IMR-90 (cell line): ENCODE measurements at regions not wholly inside any gene's neighbourhood (a gene's known extent, or its start where the extent isn't known, plus 50 kb on each side); places are given as distances from the start of the nearest gene placed in this dataset.

ENCODE experiments used
- ATAC-seq: fragments of 200-7000 bp; cut with Tn5 transposase; 2 replicates; pipeline ENCODE4 v1.9.1; 2020; ENCODE audit warnings: low read depth, mild to moderate bottlenecking, moderate library complexity
- BruUV-seq: library from RNA; stranded (reverse); fragments of 400-500 nt; replicated peaks from 2 replicates; lab custom pipeline; 2021; lab: Mats Ljungman, UMichigan
- CTCF ChIA-PET: fragments of 300-600 bp; formaldehyde crosslinking; extraction: SDS; loops from one replicate; lab custom pipeline; 2021; ENCODE audit warnings: antibody characterized with exemption; lab: Yijun Ruan, JAX
- POLR2A ChIA-PET: fragments of 300-600 bp; sonication (Branson Sonifier 250); formaldehyde crosslinking; loops from one replicate; lab custom pipeline; 2022; ENCODE audit warnings: antibody characterized with exemption; ENCODE audit not compliant: unreplicated experiment; lab: Charles Lee
- DNase-seq: peaks from one replicate; pipeline ENCODE4 v3.0.0; 2013
- H2AFZ ChIP-seq: replicated peaks from 2 replicates; pipeline ENCODE3; 2013; ENCODE audit warnings: low read length, mild to moderate bottlenecking; ENCODE audit not compliant: poor library complexity
- H2AK5ac ChIP-seq: 2 replicates; pipeline ENCODE4 v1.6.1; 2013; ENCODE audit warnings: low read depth, low read length, inconsistent platforms
- H2AK9ac ChIP-seq: replicated peaks from 2 replicates; pipeline ENCODE3; 2013; ENCODE audit warnings: mild to moderate bottlenecking, low read depth, low read length, moderate library complexity; ENCODE audit not compliant: poor library complexity
- H2BK120ac ChIP-seq: 2 replicates; pipeline ENCODE4 v1.6.1; 2013; ENCODE audit warnings: low read depth, low read length, inconsistent platforms
- H2BK15ac ChIP-seq: 3 replicates; pipeline ENCODE4 v1.6.1; 2013; ENCODE audit warnings: low read depth, low read length, inconsistent platforms
- H2BK20ac ChIP-seq: 2 replicates; pipeline ENCODE4 v1.6.1; 2013; ENCODE audit warnings: low read depth, mild to moderate bottlenecking, inconsistent platforms, low read length, moderate library complexity
- H2BK5ac ChIP-seq: 2 replicates; pipeline ENCODE4 v1.6.1; 2013; ENCODE audit warnings: mild to moderate bottlenecking, low read depth, low read length, inconsistent platforms; ENCODE audit not compliant: poor library complexity, severe bottlenecking
- H3K14ac ChIP-seq: replicated peaks from 2 replicates; pipeline ENCODE4 v1.6.1; 2013; ENCODE audit warnings: low read depth, low read length, inconsistent platforms
- H3K18ac ChIP-seq: 2 replicates; pipeline ENCODE4 v1.6.1; 2013; ENCODE audit warnings: low read depth, low read length, control low read depth
- H3K23ac ChIP-seq: 2 replicates; pipeline ENCODE4 v1.6.1; 2013; ENCODE audit warnings: low read depth, low read length, inconsistent platforms
- H3K27ac ChIP-seq: 2 replicates; pipeline ENCODE4 v1.5.1; 2013; ENCODE audit warnings: mild to moderate bottlenecking, control low read depth, low read length; ENCODE audit not compliant: insufficient read depth
- H3K27me3 ChIP-seq: 2 replicates; pipeline ENCODE4 v1.6.1; 2013; ENCODE audit warnings: low read length; ENCODE audit not compliant: control insufficient read depth, insufficient read depth
- H3K36me3 ChIP-seq: 2 replicates; pipeline ENCODE4 v1.6.1; 2013; ENCODE audit warnings: low read length, mixed read lengths; ENCODE audit not compliant: control insufficient read depth, insufficient read depth
- H3K4ac ChIP-seq: 2 replicates; pipeline ENCODE4 v1.6.1; 2013; ENCODE audit warnings: low read depth, low read length, inconsistent platforms
- H3K4me1 ChIP-seq: 2 replicates; pipeline ENCODE4 v1.6.1; 2013; ENCODE audit warnings: low read length, mixed read lengths; ENCODE audit not compliant: control insufficient read depth, insufficient read depth
- H3K4me2 ChIP-seq: 2 replicates; pipeline ENCODE4 v1.6.1; 2013; ENCODE audit warnings: low read depth, mild to moderate bottlenecking, control low read depth, low read length, moderate library complexity
- H3K4me3 ChIP-seq: 2 replicates; pipeline ENCODE4 v1.5.1; 2013; ENCODE audit warnings: low read depth, mild to moderate bottlenecking, control low read depth, low read length, moderate library complexity; ENCODE audit not compliant: insufficient read depth
- H3K56ac ChIP-seq: 2 replicates; pipeline ENCODE4 v1.6.1; 2013; ENCODE audit warnings: low read length, inconsistent platforms; ENCODE audit not compliant: insufficient read depth; ENCODE audit errors: extremely low read depth
- H3K79me1 ChIP-seq, 2 experiments: 2 replicates each; pipeline ENCODE4 v1.6.1; 2013; ENCODE audit warnings: low read length in 2 of 2, inconsistent platforms in 1 of 2, low read depth in 1 of 2
- H3K9ac ChIP-seq: 2 replicates; pipeline ENCODE4 v1.6.1; 2013; ENCODE audit warnings: low read depth, low read length, control low read depth
- H3K9me1 ChIP-seq: 2 replicates; pipeline ENCODE4 v1.6.1; 2013; ENCODE audit warnings: low read length, inconsistent platforms; ENCODE audit not compliant: insufficient read depth
- H3K9me3 ChIP-seq: 2 replicates; pipeline ENCODE4 v1.6.1; 2013; ENCODE audit warnings: low read length; ENCODE audit not compliant: control insufficient read depth, insufficient read depth
- H4K20me1 ChIP-seq: 2 replicates; pipeline ENCODE4 v1.6.1; 2013; ENCODE audit warnings: low read length, inconsistent platforms; ENCODE audit not compliant: insufficient read depth
- H4K5ac ChIP-seq: 2 replicates; pipeline ENCODE4 v1.6.1; 2013; ENCODE audit warnings: mild to moderate bottlenecking, low read depth, low read length, control low read depth
- H4K8ac ChIP-seq, 2 experiments: 2 replicates each; pipeline ENCODE4 v1.6.1; 2013; ENCODE audit warnings: low read depth in 2 of 2, low read length in 2 of 2, control low read depth in 1 of 2, inconsistent platforms in 1 of 2
- H4K91ac ChIP-seq: 2 replicates; pipeline ENCODE4 v1.6.1; 2013; ENCODE audit warnings: low read depth, low read length, inconsistent platforms; ENCODE audit not compliant: insufficient read depth
- BHLHE40 ChIP-seq: fragments of 150-350 bp; IDR thresholded peaks from 2 replicates; pipeline ENCODE4 v1.6.1; 2016; ENCODE audit warnings: mild to moderate bottlenecking, low read depth, low read length
- MAFK ChIP-seq: IDR thresholded peaks from 2 replicates; pipeline ENCODE4 v1.6.1; 2012; ENCODE audit warnings: low read depth, low read length, improper control_type of control experiment
- MXI1 ChIP-seq: IDR thresholded peaks from 2 replicates; pipeline ENCODE4 v1.6.1; 2012; ENCODE audit warnings: low read depth, mild to moderate bottlenecking, low read length, moderate library complexity, borderline replicate concordance
- NFE2L2 ChIP-seq: fragments of 150-350 bp; IDR thresholded peaks from 2 replicates; pipeline ENCODE4 v1.6.1; 2016; ENCODE audit warnings: low read depth, mild to moderate bottlenecking, low read length
- POLR2A ChIP-seq: IDR thresholded peaks from 2 replicates; pipeline ENCODE4 v1.6.1; 2012; ENCODE audit warnings: mild to moderate bottlenecking, low read depth, low read length
- RFX5 ChIP-seq: IDR thresholded peaks from 2 replicates; pipeline ENCODE4 v1.8.0; 2012; ENCODE audit warnings: low read depth, mild to moderate bottlenecking, low read length, moderate library complexity
- whole genome bisulfite sequencing, 2 experiments: methylation state at CpG; one replicate each; pipeline versions ENCODE4 v1.1.5 to v1.1.7; 2013; ENCODE audit warnings: missing lambda C conversion rate in 2 of 2; ENCODE audit not compliant: insufficient read length in 1 of 2; ENCODE audit errors: extremely low coverage in 2 of 2; 5-methylcytosine and 5-hydroxymethylcytosine counted together
- dilution Hi-C: fragments of 300-500 bp; cut with HindIII; formaldehyde crosslinking; loops from one replicate; pipeline ENCODE4 v1.14.3; 2018; ENCODE audit warnings: low sequenced_read_pairs; ENCODE audit not compliant: unreplicated experiment
- in situ Hi-C: fragments of 300-500 bp; cut with MboI; formaldehyde crosslinking; loops from 3 replicates; pipeline ENCODE4 v1.14.3; 2019; ENCODE audit warnings: low sequenced_read_pairs, inconsistent platforms, mixed read lengths
- intact Hi-C: fragments of 100-400 bp; cut with micrococcal nuclease; formaldehyde crosslinking; loops from 2 replicates; pipeline ENCODE4 v1.10.0; 2022

DNA sequence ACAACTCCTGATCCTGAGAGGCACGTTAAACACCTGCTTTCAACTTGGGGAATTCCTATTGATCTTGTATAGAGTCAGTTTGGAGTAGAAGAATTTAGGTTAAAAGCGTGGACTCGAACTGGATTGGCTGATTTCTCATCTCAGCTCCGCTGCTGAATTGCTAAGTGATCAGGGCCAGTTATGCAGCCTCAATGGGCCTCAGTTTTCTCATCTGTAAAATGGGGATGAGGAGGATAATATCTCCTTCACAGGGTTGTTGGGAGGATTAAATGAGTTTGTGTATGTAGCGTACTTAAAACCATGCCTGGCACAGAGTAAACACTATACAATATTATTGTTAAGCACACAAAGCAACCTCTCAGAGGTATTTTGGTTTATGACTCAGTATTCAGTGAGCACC lies 53.2 kb upstream of the HEPHL1 start:
- Histone ChIP-seq H4K8ac (no peak overlapping the region), H2AK5ac (no peak overlapping the region), H3K27me3 (peaks cover 6% of the 10 kb centered on the region), H3K14ac (no peak overlapping the region), H2AFZ (no peak overlapping the region), H3K4me2 (no peak overlapping the region), H3K9me3 (no peaks in the 10 kb centered on the region), H3K4ac (no peak overlapping the region), H3K9ac (no peak overlapping the region), H3K9me1 (no peaks in the 10 kb centered on the region), H4K20me1 (no peaks in the 10 kb centered on the region), H2BK20ac (no peak overlapping the region), H3K36me3 (no peaks in the 10 kb centered on the region), H2AK9ac (no peak overlapping the region), H3K27ac (no peak overlapping the region), H2BK15ac (no peak overlapping the region), H3K4me1 (no peaks in the 10 kb centered on the region), H3K56ac (no peak overlapping the region), H2BK5ac (no peak overlapping the region), H3K23ac (no peak overlapping the region), H3K18ac (no peak overlapping the region), H2BK120ac (no peak overlapping the region), H4K91ac (no peak overlapping the region), H3K79me1 (no peaks in the 10 kb centered on the region), H3K4me3 (no peak overlapping the region), H4K5ac (no peak overlapping the region)
- CTCF ChIA-PET = no interaction called here
- in situ Hi-C loops = no loop called here
- WGBS, 2 experiments = no CpG with 5 or more reads among the region's 5 CpGs
- BruUV-seq = no TSS peak
- TF ChIP-seq NFE2L2 (no peak), MAFK (no peak), POLR2A (no peak), MXI1 (no peak), BHLHE40 (no peak), RFX5 (no peak)
- DNase-seq (no peak), ATAC-seq (no peak)
- intact Hi-C loops = no loop called here
- POLR2A ChIA-PET = no interaction called here
- dilution Hi-C loops = no loop called here
